Left colon (tissue), 2 donors: ENCODE measurements at regions not wholly inside any gene's neighbourhood (a gene's known extent, or its start where the extent isn't known, plus 50 kb on each side); places are given as distances from the start of the nearest gene placed in this dataset.

Experiments used
- ATAC-seq: fragments of 200-7000 bp; cut with Tn5 transposase; one replicate; pipeline ENCODE4 v1.9.1; 2020; ENCODE audit warnings: mild to moderate bottlenecking, moderate library complexity
- DNase-seq, 2 donors: peaks; one replicate each; pipeline ENCODE4 v3.0.0-alpha.2; 2020
- intact Hi-C, 2 donors: fragments of 100-400 bp; cut with DNase I in 1 of 2; cut with micrococcal nuclease in 1 of 2; formaldehyde crosslinking; loops; one replicate each; pipeline versions ENCODE4 v1.11.2 to v1.14.0; 2022; cut with DNase I, micrococcal nuclease
- donor health status: DM: no; HTN: no; CAD: no.
- donor health status: DM: yes; HTN: yes; CAD: no.

DNA sequence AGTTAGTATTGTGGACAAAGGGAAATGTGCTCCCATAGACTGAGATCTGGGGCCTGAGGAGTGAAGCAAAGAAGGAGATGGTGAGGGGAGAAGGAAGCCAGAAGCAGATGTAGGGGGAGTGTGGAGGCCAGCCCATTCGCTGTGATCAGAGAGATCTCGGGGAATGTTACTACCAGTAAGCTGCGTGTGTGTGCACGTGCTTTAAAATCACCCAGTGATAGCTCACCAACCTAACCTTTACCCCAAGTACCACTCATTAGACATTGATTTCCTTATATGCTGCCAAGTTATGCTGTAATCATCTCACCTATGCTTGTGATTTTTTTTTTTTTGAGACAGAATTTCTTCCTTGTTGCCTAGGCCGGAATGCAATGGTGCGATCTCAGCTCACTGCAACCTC is 659.1 kb downstream of the IRX1 start:
- DNase-seq (no peak), ATAC-seq (no peak)
- intact Hi-C loops: no loop called here

DNA sequence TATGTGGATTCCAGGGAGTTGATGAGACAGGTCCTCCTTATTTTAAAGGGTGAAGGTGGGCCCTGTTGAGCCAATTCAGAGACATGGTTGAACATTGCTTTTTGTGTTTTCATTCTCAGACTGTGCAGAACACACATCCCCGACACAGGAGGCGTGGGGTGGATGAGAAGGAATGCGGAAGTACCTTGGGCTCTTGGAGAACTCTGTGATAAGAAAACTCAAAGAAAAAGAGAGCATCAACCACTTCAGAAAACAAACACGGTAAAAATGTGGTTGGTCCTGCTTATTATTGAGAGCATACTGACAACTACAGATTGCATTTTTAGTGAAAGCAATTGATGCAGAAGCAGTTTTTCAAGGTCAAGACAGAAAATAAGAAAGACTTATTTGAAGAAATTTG is 659.8 kb downstream of the IRX1 start:
- no peak for ATAC-seq
- DNase-seq: no peak
- intact Hi-C loops: no loop called here

DNA sequence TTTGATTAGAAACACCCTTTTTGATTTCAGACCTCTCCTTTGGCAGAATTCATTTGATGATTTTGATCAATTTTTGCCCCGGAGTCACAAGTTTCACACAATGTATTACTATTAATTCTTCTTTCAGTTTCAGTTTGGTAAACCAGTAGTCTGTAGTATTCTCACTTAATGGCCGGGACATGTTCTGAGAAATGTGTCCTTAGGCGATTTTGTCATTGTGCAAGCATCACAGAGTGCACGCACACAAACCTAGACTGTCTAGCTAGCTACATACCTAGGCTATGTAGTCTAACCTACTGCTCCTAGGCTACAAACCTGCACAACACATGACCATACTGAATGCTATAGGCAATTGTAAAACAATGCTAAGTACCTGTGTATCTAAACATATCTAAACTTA is 662.5 kb downstream of the IRX1 start:
- DNase-seq (no peak), ATAC-seq (no peak)
- intact Hi-C loops: no loop called here

DNA sequence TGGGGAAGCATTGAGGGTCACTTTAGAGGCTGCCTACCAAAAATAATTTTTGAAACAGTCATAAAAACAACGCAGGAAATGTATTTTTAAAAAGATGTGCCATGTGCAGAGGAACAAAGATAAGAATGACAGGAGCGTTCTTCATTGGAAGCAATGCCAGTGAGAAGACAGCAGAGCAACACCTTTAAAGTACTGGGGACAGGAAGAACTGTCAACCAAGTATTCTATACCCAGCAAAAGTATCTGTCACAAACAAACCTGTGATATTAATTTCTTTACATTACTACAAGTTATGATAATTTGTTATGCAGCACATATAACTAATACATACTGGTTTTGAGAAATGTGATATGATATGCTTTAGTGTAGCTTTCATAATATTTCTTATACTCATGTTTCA is 675.6 kb downstream of the IRX1 start:
- no peak for ATAC-seq
- DNase-seq: no peak
- intact Hi-C loops: no loop called here

DNA sequence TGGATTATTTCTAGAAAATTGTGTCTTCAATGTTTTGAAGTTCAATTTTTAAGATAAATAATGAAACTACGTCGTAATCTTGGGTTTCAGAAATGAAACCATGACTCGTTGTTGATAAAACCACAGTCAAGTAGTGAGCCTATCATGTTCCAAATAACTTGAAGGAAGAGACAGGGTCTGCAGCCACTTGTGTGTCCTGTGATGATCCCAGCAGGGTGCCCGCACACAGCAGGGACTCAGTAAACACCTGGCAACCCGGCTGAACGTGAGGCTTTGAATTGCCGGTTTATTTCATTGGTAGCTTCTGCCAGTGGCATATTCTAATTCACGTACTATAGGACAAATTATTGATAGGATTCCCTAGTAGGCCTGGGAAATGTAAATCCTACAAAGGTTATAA is 679.6 kb downstream of the IRX1 start:
- ATAC-seq: no peak
- intact Hi-C loops: no loop called here
- DNase-seq: no peak

DNA sequence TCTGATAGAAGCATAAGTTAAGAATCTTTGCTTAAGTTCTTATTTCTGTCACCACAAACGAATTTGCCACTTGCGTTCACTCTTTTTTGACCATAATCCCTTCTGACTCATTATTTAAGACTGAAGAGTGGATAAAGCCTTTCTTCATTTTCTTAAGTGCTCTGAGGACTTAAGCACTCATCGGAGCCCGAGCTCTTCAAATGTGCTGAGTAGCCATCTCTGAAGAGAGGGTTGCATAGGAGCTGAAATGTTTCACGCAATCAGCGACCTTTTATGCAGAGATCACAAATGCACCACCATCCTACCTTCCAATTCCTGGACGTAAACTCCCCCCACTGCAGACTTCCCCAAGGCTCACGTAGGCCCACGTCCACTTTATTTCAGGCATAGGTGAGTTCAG is 699.2 kb downstream of the IRX1 start:
- no peak for DNase-seq
- no peak for ATAC-seq
- intact Hi-C loops: no loop called here

DNA sequence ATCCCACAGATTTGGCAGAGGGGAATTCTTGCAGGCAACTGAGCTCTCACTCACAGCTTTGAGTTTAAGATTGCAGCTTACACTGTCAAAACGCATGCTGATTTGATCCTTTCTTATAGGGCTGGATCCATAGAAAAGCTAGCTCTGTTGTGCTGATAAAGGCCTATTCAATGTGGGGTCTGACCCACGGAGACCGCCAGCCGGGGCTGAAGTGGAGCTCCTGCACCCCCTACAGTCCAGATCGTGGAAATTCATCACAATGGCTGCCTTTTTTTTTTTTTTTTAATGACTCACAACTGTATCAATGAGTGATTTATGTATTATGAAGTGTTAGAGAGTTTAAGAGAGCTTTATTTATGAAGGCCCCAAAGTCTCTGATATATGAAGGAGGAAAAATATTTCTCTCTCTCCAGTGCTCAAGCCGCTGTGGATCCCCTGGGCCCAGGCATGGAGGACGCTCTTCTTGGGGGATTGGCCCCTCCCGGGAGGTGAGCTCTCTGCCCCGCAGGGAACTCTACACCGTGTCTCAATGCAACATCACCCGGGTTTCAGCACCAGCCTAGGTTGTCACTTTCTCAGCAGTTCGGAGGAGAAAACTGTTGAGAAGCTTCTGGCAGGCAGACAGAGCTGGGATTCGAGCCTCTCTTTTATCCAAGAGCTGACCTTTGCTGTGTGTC is 700.2 kb downstream of the IRX1 start:
- intact Hi-C loops: no loop called here
- ATAC-seq: no peak
- DNase-seq: no peak

DNA sequence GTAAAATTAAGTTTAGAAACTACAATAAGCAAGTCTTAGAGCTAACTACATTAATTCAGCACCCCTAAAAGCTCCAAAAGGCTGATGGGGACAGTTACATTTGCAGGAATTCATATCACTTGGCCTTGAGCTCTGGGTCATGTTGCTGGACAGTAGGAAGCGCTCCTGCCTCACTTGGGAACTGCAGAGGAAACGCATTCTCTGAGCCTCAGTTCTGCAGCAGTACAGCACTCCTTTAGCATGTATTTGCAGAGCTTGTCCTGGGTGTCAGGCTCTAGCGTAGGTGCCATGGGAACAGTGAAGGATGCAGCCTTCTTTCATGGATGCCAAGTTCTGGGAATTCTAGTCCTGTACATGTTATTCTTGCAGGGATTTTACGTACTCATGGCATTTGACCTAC is 710.4 kb downstream of the IRX1 start:
- ATAC-seq: no peak
- DNase-seq: no peak
- intact Hi-C loops: no loop called here

DNA sequence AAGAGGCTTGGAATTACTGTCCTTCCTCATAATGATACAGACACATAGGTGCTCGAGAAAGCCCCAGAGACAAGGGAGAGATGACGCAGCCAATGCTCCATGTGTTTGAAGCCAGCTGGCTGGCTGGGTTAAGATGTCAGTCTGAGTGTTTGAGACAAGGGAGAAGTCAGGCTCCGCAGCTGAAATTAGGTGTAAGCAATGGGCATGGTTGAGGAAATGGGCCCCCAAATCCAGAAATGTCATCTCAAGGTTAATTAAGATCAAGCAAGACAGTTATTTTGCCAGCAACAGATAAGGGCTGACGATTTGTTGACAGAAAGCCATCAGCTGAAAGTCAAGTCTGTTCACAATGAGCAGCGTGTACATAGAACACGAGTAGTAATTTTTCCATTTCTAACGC is 713.4 kb downstream of the IRX1 start:
- intact Hi-C loops: no loop called here
- DNase-seq (no peak), ATAC-seq (no peak)

DNA sequence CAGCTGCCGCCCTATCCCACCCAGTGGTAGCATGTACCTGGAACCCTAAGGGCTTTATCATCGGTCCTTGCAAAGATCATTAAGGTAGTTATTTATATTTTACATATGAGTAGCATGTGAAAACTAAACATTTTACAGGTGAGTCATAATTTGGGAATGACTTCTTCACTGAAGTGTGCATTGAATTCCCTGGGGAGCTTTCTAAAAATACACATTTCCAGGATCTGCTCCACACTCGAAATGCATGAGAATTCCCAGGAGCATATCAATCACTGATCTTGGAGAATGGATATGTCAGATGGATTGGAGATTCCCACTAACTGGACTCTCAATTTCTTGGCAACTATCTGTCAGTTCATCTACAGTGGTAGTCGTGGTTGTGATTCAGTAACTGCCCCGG is 717.5 kb downstream of the IRX1 start:
- intact Hi-C loops: no loop called here
- ATAC-seq (no peak), DNase-seq (no peak)

DNA sequence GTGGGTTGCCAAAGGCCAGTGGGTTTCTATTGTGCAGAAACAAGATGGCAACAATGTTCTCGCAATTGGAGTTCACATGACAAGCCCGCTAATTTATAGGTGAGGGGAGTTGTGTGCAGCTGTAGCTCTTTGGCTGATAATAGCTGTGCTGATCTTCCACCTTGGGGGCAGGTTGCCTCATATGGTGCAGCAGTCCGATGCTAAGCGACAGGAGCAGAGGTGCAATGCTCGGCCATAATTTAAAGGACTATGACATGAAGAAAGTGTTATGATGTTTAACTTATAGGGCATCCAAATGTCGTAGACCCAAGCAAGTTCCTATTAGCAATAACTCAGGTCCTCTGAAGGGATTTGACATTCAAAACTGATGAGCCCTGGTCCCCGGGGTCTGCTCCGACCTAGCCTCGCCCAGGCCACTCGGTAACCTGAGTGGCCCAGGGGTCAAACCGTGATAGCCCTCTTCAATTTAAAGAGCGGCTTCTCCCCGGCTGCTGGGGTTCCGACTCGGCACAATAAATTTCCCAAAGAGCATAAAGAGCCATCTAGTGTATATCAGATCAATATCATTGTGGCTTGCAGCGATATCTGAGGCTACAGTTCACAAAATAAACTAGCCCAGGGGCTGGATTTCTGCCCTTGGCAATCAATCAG is 724.0 kb downstream of the IRX1 start:
- DNase-seq (no peak), ATAC-seq (no peak)
- intact Hi-C loops: no loop called here

DNA sequence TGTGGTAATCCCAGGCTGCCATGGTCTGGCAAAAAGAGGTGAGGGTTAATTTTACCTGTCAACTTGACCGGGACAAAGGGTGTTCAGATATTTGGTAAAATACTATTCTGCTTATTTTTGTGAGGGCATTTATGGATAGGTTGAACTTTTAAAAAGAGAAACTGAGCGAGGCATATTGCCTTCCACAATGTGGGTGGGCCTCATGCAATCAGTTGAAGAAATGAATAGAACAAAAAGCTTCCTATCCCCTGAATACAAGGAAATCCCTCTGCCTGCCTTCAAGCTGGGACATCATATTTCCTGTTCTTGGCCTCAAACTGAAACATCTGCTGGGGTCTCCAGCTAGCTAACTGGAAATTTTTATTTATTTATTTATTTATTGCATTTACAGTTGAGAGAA is 734.7 kb downstream of the IRX1 start:
- DNase-seq (no peak), ATAC-seq (no peak)
- intact Hi-C loops: no loop called here

DNA sequence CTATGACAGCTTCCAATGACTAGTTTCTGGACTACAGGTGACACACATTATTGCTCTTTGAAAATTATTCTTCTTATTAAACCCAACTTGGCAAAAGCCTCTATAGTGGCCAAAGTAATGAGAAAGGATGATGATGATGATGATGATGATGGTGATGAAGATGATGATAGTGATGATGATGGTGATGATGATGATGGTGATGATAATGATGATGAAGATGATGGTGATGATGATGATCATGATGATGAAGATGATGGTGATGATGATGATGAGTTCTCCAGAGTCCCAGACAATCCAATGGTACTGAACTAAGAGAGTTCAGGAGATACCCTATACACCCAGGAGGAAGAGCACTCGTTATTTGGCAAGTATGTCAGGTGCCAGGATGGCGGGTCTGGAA is 739.4 kb downstream of the IRX1 start:
- DNase-seq (no peak), ATAC-seq (no peak)
- intact Hi-C loops: no loop called here

DNA sequence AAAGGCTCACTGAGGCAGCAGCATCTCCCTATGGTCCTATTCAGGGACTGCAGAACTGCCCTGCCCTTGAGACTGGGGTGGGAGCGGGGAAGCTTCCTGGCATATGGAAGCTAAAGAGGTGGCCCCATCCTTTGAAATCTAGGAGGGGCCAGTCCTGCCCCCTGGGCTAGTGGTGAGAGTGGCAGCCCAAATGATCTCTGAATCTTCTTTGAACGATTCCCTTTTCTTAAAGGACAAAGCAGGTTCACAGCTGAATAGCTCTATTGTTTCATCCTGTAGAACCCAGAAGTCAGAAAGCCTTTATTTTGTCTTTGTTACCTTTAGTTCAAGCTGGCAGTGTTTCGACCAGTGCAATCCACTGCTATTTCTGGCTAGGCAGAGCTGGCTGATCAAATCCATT is 741.9 kb downstream of the IRX1 start:
- DNase-seq (no peak), ATAC-seq (no peak)
- intact Hi-C loops: no loop called here

DNA sequence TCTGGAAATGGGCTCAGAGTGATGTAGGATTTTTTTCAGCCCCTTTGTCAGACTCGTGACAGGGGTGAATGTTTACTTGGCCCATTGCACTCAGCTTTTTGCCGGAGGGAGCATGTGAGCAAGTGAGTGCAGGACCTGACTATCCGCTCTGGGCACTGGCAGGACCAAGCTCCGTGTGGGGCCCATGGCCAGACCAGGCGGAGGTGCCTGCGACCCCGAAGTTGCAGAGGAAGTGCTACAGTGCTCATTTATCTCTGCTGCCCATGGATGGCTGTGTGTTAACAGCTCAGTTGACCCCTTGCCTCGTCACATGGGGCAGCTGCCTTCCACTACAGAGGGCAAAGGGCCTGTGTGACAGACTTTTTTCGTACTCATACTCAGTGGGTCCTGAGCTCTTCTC is 744.3 kb downstream of the IRX1 start:
- DNase-seq: no peak
- ATAC-seq: no peak
- intact Hi-C loops: no loop called here

DNA sequence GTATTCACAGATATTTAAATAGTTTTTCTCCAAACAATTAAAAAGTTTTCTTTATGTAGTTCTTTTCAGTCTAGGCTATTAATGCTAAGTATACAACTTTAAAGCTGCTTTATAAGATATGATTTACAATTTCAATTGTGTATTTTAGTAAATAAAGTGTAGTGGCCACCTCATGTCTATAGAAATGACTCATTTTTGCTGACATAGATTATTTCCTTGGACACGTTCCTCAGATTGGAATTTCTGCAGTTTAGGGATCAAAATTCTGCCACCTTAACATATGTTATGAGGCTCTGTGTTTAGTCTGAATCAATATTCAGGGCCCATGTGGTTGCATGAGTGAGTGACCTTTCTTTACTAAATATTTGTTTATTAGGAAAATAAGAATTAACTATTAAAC is 750.2 kb downstream of the IRX1 start:
- ATAC-seq: no peak
- intact Hi-C loops: no loop called here
- no peak for DNase-seq

DNA sequence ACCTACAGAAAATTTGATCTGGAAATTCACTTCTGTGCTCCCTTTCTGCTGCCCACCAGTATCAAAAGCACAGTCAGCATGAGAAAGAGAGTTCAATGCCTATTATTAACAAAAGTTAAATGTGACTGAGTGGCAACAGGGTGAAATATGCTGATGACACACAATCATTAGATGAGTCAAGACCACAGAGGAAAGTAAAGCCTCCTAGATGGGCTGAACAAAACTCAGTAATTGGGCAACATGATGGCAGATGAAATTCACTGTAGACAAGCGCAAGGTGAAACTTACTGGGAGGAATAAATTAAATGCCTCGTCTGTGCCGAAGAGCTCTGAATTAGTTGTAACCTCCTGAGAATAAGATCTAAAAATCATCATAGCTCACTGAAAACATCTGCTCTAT is 752.8 kb downstream of the IRX1 start:
- DNase-seq: no peak
- intact Hi-C loops: no loop called here
- ATAC-seq: no peak

DNA sequence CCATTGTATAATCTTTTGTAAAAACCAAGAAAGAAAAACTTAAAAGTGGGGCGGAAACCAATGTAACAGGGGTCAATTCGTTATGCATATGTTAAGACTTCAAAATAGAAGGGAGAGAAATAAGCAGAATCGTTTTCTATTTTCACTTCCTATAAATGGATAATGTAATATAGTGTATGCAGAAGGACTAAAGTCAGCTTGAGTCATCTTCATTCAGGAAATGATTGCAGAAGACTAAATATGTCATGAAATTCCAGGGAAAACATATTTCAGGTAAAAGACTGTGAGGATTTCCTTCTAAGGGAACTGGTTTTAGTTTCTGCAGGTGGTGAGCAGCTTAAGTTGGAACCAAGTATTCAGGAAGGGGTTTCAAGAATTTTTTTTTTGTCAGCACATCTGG is 753.3 kb downstream of the IRX1 start:
- ATAC-seq: no peak
- no peak for DNase-seq
- intact Hi-C loops: no loop called here

DNA sequence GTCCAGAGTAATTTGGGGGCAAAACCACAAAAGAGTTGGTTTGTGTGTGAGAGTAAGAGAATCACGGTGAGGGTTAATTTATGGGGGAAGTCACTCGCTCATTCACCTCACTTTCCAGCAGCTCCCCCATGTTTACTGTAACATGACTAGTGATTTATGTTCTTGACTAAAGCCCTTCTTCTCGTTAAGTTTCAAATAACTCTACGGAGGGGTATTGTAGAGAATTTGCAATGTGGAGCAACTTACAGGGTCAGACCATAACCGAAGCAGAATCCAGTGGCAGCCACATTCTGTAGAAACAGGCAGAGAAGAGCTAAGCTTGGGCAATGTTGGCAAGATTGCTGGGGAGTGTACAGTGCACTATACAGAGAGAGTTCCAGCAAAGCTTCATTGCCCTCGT is 760.6 kb downstream of the IRX1 start:
- DNase-seq (no peak), ATAC-seq (no peak)
- intact Hi-C loops: no loop called here

DNA sequence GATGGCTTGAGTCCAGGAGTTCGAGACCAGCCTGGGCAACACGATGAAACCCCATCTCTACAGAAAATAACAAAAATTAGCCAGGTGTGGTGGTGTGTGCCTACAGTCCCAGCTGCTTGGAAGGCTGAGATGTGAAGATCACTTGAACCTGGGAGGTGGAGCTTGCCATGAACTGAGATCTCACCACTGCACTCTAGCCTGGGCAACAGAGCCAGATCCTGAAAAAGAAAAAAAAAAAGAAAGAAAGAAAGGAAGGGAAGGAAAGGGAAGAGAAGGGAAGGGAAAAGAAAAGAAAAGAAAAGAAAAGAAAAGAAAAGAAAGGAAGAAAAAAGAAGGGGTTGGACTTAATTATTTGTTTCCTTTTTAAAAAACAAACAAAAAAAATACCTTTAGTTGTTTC is 764.2 kb downstream of the IRX1 start:
- DNase-seq (no peak), ATAC-seq (no peak)
- intact Hi-C loops: no loop called here

DNA sequence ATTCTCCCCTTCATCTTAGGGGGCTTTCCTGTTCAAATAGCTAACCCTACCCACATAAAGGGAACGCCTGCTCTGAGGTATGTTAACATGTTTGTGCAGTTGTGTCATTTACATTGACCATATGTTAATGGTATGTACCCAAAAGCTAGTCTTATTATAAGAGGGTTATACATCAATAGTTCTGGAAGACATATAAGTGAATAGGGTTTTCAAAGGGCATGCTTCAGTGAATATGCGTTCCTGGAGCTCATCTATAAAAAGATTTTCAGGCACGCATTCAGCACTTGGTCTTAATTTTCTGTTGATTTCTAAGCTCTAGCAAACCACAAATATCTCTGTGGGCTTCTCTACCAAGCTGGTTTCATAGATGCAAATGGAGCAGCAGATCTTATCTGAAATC is 766.1 kb downstream of the IRX1 start:
- intact Hi-C loops: no loop called here
- DNase-seq: no peak
- no peak for ATAC-seq
